HEK293T (cell line): ENCODE measurements at regions not wholly inside any gene's neighbourhood (a gene's known extent, or its start where the extent isn't known, plus 50 kb on each side); places are given as distances from the start of the nearest gene placed in this dataset.

Experiments
- CTCF ChIA-PET: fragments of 350-600 bp; formaldehyde crosslinking; extraction: SDS; loops from one replicate; lab custom pipeline; 2021; ENCODE audit warnings: antibody characterized with exemption, inconsistent platforms; lab: Yijun Ruan, JAX
- POLR2A ChIA-PET: fragments of 350-600 bp; formaldehyde crosslinking; extraction: SDS; loops from one replicate; lab custom pipeline; 2020; ENCODE audit warnings: antibody characterized with exemption, inconsistent platforms; lab: Yijun Ruan, JAX
- DNase-seq: peaks from one replicate; pipeline ENCODE4 v3.0.0; 2012; ENCODE audit warnings: mixed read lengths; ENCODE audit errors: extremely low spot score
- ARNT ChIP-seq: fragments of 450-650 bp; IDR thresholded peaks from 2 replicates; pipeline ENCODE4 v1.6.1; 2017; ENCODE audit warnings: mild to moderate bottlenecking
- BHLHE40 ChIP-seq: fragments of 450-650 bp; IDR thresholded peaks from 2 replicates; pipeline ENCODE4 v1.6.1; 2016; ENCODE audit warnings: mild to moderate bottlenecking, moderate library complexity, borderline replicate concordance
- CTBP1 ChIP-seq: fragments of 450-650 bp; IDR thresholded peaks from 2 replicates; pipeline ENCODE4 v1.6.1; 2016; ENCODE audit warnings: borderline replicate concordance
- ELF4 ChIP-seq: fragments of 450-650 bp; IDR thresholded peaks from 2 replicates; pipeline ENCODE4 v1.6.1; 2017; ENCODE audit warnings: antibody characterized with exemption
- FOXA1 ChIP-seq: fragments of 450-650 bp; IDR thresholded peaks from 2 replicates; pipeline ENCODE4 v1.6.1; 2016; ENCODE audit warnings: mild to moderate bottlenecking
- FOXK2 ChIP-seq: fragments of 450-650 bp; IDR thresholded peaks from 2 replicates; pipeline ENCODE4 v1.6.1; 2016; ENCODE audit warnings: mild to moderate bottlenecking
- FOXM1 ChIP-seq: fragments of 450-650 bp; IDR thresholded peaks from 2 replicates; pipeline ENCODE4 v1.6.1; 2017; ENCODE audit warnings: mild to moderate bottlenecking, borderline replicate concordance
- HDGF ChIP-seq: fragments of 450-650 bp; IDR thresholded peaks from 2 replicates; pipeline ENCODE4 v1.6.1; 2017; ENCODE audit warnings: antibody characterized with exemption, borderline replicate concordance
- L3MBTL2 ChIP-seq: fragments of 450-650 bp; conservative IDR thresholded peaks from 2 replicates; pipeline ENCODE4 v1.6.1; 2016; ENCODE audit warnings: mild to moderate bottlenecking
- LEF1 ChIP-seq: fragments of 450-650 bp; IDR thresholded peaks from 2 replicates; pipeline ENCODE4 v1.6.1; 2017; ENCODE audit warnings: mild to moderate bottlenecking, borderline replicate concordance
- NFRKB ChIP-seq: fragments of 450-650 bp; IDR thresholded peaks from 2 replicates; pipeline ENCODE4 v1.6.1; 2016; ENCODE audit warnings: mild to moderate bottlenecking, moderate library complexity
- SP1 ChIP-seq: fragments of 450-650 bp; IDR thresholded peaks from 2 replicates; pipeline ENCODE4 v1.6.1; 2017
- SUZ12 ChIP-seq: fragments of 450-650 bp; IDR thresholded peaks from 2 replicates; pipeline ENCODE4 v1.6.1; 2016; ENCODE audit warnings: mild to moderate bottlenecking
- ZNF384 ChIP-seq: fragments of 450-650 bp; IDR thresholded peaks from 2 replicates; pipeline ENCODE4 v1.6.1; 2016
- TF ChIP-seq, protein P1 (sequence below): fragments of 450-650 bp; IDR thresholded peaks from 2 replicates; pipeline ENCODE4 v1.6.1; 2016

DNA sequence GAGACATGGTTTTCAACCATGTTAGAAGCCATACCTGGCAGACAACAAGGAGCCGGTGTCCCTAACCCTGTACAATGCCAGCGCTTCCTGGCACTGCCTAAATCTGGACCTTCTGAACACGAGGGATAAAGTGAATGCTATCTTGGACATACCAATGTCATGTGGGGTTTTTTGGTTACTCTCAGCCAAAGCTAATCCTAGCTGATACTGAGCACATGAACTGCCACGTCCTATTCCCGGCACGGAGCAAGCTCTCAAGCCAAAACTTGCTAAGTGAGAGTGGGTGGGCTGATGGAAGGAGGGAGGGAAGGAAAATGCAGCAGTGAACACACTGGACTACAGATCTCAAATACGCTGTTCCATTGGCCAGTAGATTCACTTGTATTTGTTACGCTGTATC is 226.1 kb downstream of the BCOR start:
- CTCF ChIA-PET: no interaction called here
- TF ChIP-seq CTBP1 (no peak), ZNF384 (no peak), SP1 (no peak), LEF1 (no peak), FOXK2 (no peak), L3MBTL2 (no peak), FOXA1 (no peak), NFRKB (no peak), BHLHE40 (no peak), ELF4 (no peak), SUZ12 (no peak)
- TF ChIP-seq, protein P1, sequence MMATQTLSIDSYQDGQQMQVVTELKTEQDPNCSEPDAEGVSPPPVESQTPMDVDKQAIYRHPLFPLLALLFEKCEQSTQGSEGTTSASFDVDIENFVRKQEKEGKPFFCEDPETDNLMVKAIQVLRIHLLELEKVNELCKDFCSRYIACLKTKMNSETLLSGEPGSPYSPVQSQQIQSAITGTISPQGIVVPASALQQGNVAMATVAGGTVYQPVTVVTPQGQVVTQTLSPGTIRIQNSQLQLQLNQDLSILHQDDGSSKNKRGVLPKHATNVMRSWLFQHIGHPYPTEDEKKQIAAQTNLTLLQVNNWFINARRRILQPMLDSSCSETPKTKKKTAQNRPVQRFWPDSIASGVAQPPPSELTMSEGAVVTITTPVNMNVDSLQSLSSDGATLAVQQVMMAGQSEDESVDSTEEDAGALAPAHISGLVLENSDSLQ: no peak
- POLR2A ChIA-PET: no interaction called here
- DNase-seq: no peak

DNA sequence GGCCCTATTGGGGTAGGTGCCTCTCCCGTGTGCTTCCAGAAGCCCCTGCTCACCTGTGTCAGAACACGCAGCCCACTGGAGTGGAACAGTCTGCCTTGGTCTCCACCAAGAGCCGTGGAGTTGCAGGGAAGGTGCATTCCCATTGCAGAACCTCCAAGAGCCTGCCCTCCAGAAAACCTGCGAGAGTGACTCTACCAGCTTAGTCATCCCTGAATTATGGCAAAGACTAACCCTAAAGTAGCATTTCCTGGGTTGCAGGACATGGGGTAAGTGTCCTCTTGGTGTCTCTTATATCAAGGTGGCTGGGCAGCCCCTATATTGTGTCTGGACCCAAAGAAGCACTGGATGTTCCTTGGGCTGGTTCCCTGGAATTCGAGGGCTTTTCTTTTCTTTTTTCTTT is 224.6 kb downstream of the BCOR start:
- DNase-seq: no peak
- TF ChIP-seq FOXM1 (no peak), LEF1 (no peak), FOXK2 (no peak), NFRKB (no peak), ZNF384 (no peak), ARNT (no peak)
- CTCF ChIA-PET: no interaction called here
- POLR2A ChIA-PET: no interaction called here

DNA sequence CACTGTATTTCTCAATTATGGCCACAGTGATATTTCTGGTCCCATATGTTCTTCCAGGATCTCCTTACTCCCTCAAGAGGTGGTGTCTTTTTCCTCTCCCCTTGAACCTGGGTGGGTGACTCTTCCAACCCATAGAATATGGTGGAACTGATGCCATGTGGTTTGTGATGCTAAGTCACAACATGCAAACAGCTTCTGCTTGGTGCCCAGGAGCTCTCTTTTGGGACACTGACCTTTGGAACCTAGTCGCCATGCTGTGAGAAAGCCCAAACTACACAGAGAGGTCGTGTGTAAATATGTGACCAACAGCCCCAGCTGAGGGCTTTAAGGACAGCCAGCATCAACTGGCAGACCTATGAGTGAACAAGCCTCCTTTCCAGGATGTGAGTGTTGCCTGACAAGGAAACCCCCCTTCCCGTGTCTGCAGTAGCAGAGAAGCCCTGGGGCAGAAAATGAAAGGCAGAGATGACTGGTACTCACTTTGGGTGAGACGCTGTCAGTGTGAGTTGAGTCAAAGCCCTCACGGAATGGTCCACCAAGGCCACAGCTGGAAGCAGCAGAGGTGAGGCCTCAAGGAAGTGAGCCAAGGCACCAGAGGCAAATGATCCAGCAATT is 223.4 kb downstream of the BCOR start:
- ChIA-PET POLR2A (no interaction called here), CTCF (no interaction called here)
- TF ChIP-seq ELF4: no peak
- TF ChIP-seq HDGF: no peak
- no peak for TF ChIP-seq LEF1
- TF ChIP-seq FOXA1: no peak
- no peak for TF ChIP-seq CTBP1
- TF ChIP-seq SUZ12: no peak
- no peak for TF ChIP-seq SP1
- no peak for TF ChIP-seq ARNT
- no peak for TF ChIP-seq FOXM1
- TF ChIP-seq, protein P1: no peak
- TF ChIP-seq NFRKB: no peak
- no peak for TF ChIP-seq L3MBTL2
- no peak for DNase-seq

DNA sequence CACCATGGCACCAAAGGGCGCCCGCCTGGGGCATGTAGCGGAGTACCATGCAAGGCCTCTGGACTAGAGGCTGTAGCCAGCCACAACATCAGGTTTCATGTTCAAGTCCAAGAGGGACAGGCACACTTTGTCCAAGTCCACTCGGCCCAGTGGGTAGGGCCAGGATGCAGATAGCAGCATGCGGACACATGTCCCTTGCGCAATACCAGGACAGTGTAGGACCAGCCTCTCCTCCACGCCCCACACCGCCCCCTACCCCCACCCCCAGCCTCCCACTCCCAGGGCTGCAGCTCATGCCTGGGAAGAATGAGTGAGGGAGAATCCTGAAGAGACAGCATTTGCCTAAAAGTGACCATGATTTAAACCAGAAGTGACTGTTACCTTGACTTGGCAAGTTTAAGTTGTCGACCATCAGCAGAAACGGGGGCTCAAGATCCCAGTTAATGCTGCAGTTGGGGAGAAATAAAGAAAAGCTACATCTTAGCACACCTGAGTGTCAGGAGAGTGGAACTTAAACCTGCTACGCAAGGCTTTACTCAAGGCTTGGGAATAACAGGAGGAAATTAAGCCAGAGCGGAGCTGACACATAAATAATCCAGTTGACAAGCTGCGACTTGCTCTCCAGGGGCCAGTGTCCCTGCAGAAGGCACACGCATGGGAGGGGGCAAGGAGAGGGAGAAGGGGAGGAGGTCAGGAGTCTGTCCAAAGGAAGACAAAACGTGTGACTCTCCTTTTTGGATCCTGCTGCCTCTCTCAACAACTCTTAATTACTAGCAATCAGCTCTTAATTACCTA is 221.7 kb downstream of the BCOR start:
- ChIA-PET POLR2A (no interaction called here), CTCF (no interaction called here)
- no peak for TF ChIP-seq SUZ12
- TF ChIP-seq, protein P1: peak; percentile 77
- TF ChIP-seq CTBP1: no peak
- DNase-seq: no peak

DNA sequence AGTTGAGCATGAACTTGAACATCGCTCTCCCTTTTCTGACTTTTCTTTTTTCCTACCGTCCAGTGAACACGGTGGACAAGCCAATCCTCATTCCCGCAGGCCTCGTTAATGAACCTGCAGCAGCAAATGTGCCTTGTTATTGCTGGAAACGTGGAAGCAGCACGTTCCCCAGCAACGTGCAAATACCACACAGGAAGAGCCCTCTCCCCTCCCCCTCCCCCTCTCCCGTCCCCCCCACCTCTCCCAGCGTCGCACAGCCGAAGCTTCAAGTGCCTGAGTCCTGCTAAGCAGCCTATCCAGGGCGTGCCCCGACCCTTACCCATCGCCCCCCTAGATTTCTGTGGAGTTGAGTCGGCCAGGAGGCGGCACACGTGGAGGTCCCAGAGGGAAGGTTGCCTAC is 219.9 kb downstream of the BCOR start:
- no peak for DNase-seq
- POLR2A ChIA-PET: no interaction called here
- TF ChIP-seq NFRKB (no peak), ELF4 (no peak), FOXA1 (no peak)
- CTCF ChIA-PET: no interaction called here

DNA sequence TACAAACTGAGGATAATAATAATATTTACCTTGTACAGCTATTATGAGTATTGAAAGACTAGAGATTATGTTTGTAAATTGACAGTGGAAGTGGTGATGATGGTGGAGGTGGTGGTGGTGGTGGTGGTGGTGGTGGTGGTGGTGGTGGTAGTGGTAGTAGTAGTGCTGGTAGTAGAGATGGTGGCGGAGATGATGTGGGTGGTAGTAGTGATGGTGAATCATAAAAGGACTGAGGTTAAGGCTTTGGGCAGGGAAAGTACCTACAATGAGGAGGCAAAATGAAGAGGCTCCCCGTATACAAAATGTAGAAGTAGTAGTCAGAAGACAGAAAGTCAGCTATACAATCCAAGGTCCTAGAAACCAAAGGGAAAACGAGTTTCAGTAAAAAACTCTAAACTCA is 214.1 kb downstream of the BCOR start:
- DNase-seq: no peak
- no peak for TF ChIP-seq SUZ12
- no peak for TF ChIP-seq SP1
- no peak for TF ChIP-seq FOXM1
- ChIA-PET CTCF (no interaction called here), POLR2A (no interaction called here)

DNA sequence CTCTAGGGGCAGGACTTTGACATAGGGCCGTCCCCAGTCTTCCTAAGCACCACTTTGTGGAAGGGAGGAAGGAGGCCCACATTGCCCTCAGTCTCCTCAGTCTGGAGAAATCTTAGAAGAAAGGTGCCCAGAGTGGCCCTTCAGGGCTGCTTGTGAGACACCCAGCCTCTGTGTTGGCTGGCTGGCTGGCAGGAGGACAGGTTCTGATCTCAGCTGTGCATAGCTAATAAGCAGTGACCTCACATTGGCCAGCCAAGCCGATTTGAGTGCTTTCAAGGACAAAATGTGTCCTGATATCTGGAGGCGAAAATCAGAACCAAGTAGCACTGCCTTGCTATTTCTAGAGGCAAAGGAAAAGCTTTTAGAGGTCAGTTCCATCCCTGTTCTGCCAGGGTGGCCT is 211.5 kb downstream of the BCOR start:
- TF ChIP-seq FOXK2: no peak
- TF ChIP-seq BHLHE40: no peak
- TF ChIP-seq CTBP1: no peak
- TF ChIP-seq ELF4: no peak
- TF ChIP-seq HDGF: no peak
- TF ChIP-seq, protein P1: no peak
- no peak for TF ChIP-seq L3MBTL2
- no peak for TF ChIP-seq SP1
- TF ChIP-seq FOXA1: no peak
- ChIA-PET POLR2A (no interaction called here), CTCF (no interaction called here)
- DNase-seq: no peak
